Lower leg skin (tissue), 4 donors: ENCODE measurements at regions not wholly inside any gene's neighbourhood (a gene's known extent, or its start where the extent isn't known, plus 50 kb on each side); places are given as distances from the start of the nearest gene placed in this dataset.

ENCODE experiments used
- DNase-seq, 2 donors: peaks; one replicate each; pipeline ENCODE4 v3.0.0-alpha.2; 2019; ENCODE audit warnings: low spot score in 2 of 2
- H3K4me3 ChIP-seq: fragments of 200-600 bp; sonication (generic); 2 replicates; pipeline ENCODE4 v1.5.1; 2017; ENCODE audit warnings: mild to moderate bottlenecking, low read depth; ENCODE audit not compliant: poor library complexity, severe bottlenecking
- CTCF ChIP-seq, 3 donors: fragments of 450-650 bp; IDR thresholded peaks; one replicate each; pipeline ENCODE4 v1.5.1; 2016; ENCODE audit warnings: antibody characterized with exemption in 3 of 3, mild to moderate bottlenecking in 3 of 3, moderate library complexity in 2 of 3
- POLR2A ChIP-seq, 2 donors: fragments of 450-650 bp; IDR thresholded peaks; one replicate each; pipeline ENCODE4 v1.6.1; 2016 to 2017; ENCODE audit warnings: antibody characterized with exemption in 2 of 2, mild to moderate bottlenecking in 1 of 2, moderate library complexity in 1 of 2
- WGBS, 2 donors: methylation state at CpG; one replicate each; pipeline ENCODE4 v1.1.5; 2018; 5-methylcytosine and 5-hydroxymethylcytosine counted together
- intact Hi-C: fragments of 100-400 bp; cut with DNase I; formaldehyde crosslinking; loops from one replicate; pipeline ENCODE4 v1.15.0; 2023; ENCODE audit warnings: low total_unique reads
- microRNA-seq, 2 donors: library from miRNA; unstranded; fragments of <30 nt; microRNA quantifications; one replicate each; pipeline ENCODE4, GENCODE V29; 2016; ENCODE audit warnings: borderline replicate concordance in 2 of 2, borderline number of aligned reads in 1 of 2

GRCh38 chr17:77906377-77906871, 52.1 kb upstream of the TNRC6C start:
- no peak overlapping the region for H3K4me3 ChIP-seq
- TF ChIP-seq POLR2A (IDR thresholded peaks at IDR 0.05): no peak
- no peak for TF ChIP-seq CTCF (IDR thresholded peaks at IDR 0.05)
- WGBS, 2 donors: 77 to 83% methylated on average over 10 of the region's 10 CpGs
- peak in 1 of 2 donors; percentile 80 for DNase-seq
- intact Hi-C loops: no loop called here

- no peak for TF ChIP-seq CTCF (IDR thresholded peaks at IDR 0.05)
- TF ChIP-seq POLR2A (IDR thresholded peaks at IDR 0.05): no peak
- peak in 1 of 2 donors; percentile 70 for DNase-seq
Observed at GRCh38 chr17:77907497-77908461, 50.7 kb upstream of the TNRC6C start.

GRCh38 chr17:77908501-77908900, 50.0 kb upstream of the TNRC6C start:
- 49 to 57% methylated on average over 4 of the region's 4 CpGs for WGBS, 2 donors
- intact Hi-C loops: no loop called here
- no peak for TF ChIP-seq CTCF (IDR thresholded peaks at IDR 0.05)
- TF ChIP-seq POLR2A (IDR thresholded peaks at IDR 0.05): no peak
- H3K4me3 ChIP-seq: no peak overlapping the region
- peak in 1 of 2 donors; percentile 43 for DNase-seq

More at GRCh38 chr17:77907497-77908461, 50.7 kb upstream of the TNRC6C start:
- no peak overlapping the region for H3K4me3 ChIP-seq
- intact Hi-C loops: no loop called here
- WGBS, 2 donors: 88% methylated on average over 23 of the region's 23 CpGs

Small RNA genes lying in the stretch of these regions (microRNA-seq; reads per million reads assigned to microRNA genes)
- gene MIR4316: 0 reads per million in 2 donors
